Panc1 (cell line): ENCODE measurements at regions not wholly inside any gene's neighbourhood (a gene's known extent, or its start where the extent isn't known, plus 50 kb on each side); places are given as distances from the start of the nearest gene placed in this dataset.

Experiments
- ATAC-seq: fragments of 200-7000 bp; cut with Tn5 transposase; 2 replicates; pipeline ENCODE4 v1.9.1; 2020; ENCODE audit warnings: mild to moderate bottlenecking, moderate library complexity
- BruUV-seq: library from RNA; stranded (reverse); fragments of 400-500 nt; replicated peaks from 2 replicates; lab custom pipeline; 2021; lab: Mats Ljungman, UMichigan
- CTCF ChIA-PET: fragments of 300-600 bp; sonication (Branson Sonifier 250); formaldehyde crosslinking; loops from one replicate; lab custom pipeline; 2022; ENCODE audit warnings: antibody characterized with exemption; lab: Charles Lee
- POLR2A ChIA-PET: fragments of 300-600 bp; sonication (Branson Sonifier 250); formaldehyde crosslinking; loops from one replicate; lab custom pipeline; 2022; ENCODE audit warnings: antibody characterized with exemption; lab: Charles Lee
- DNase-seq: peaks from one replicate; pipeline ENCODE4 v3.0.0-alpha.2; 2010; ENCODE audit warnings: low read depth, low spot score
- H3K27ac ChIP-seq: 2 replicates; pipeline ENCODE4 v1.5.1; 2011; ENCODE audit warnings: mild to moderate bottlenecking, low read length, inconsistent platforms
- H3K27me3 ChIP-seq: fragments of 200-500 bp; sonication (Bioruptor generic); 2 replicates; pipeline ENCODE4 v1.6.0; 2014; ENCODE audit warnings: low read length, inconsistent platforms; ENCODE audit not compliant: control insufficient read depth, insufficient read depth
- H3K36me3 ChIP-seq: fragments of 200-500 bp; sonication (Bioruptor generic); 2 replicates; pipeline ENCODE4 v1.5.1; 2014; ENCODE audit warnings: inconsistent platforms, mild to moderate bottlenecking, low read length, moderate library complexity; ENCODE audit not compliant: control insufficient read depth, insufficient read depth
- H3K4me1 ChIP-seq: 2 replicates; pipeline ENCODE4 v1.5.1; 2011; ENCODE audit warnings: inconsistent platforms, mild to moderate bottlenecking, low read length, moderate library complexity; ENCODE audit not compliant: control insufficient read depth, insufficient read depth
- H3K4me3 ChIP-seq, 2 experiments: 2 replicates each; pipeline ENCODE4 v1.5.1; 2011 to 2012; ENCODE audit warnings: low read depth in 2 of 2, low read length in 2 of 2, mild to moderate bottlenecking in 2 of 2, inconsistent platforms in 1 of 2, moderate library complexity in 1 of 2
- H3K9me3 ChIP-seq: fragments of 200-500 bp; sonication (Bioruptor generic); 2 replicates; pipeline ENCODE4 v1.5.1; 2014; ENCODE audit warnings: low read depth, mild to moderate bottlenecking, inconsistent platforms, low read length, moderate library complexity; ENCODE audit not compliant: control insufficient read depth, insufficient read depth
- CTCF ChIP-seq: fragments of 450-650 bp; IDR thresholded peaks from 2 replicates; pipeline ENCODE4 v1.5.1; 2017; ENCODE audit warnings: mild to moderate bottlenecking
- POLR2AphosphoS5 ChIP-seq: IDR thresholded peaks from 2 replicates; pipeline ENCODE4 v1.6.1; 2012; ENCODE audit warnings: mild to moderate bottlenecking, low read depth, low read length, moderate library complexity
- SIN3A ChIP-seq: IDR thresholded peaks from 2 replicates; pipeline ENCODE4 v1.6.1; 2012; ENCODE audit warnings: low read depth, mild to moderate bottlenecking, low read length, moderate library complexity, borderline replicate concordance; ENCODE audit not compliant: insufficient read depth
- TCF7L2 ChIP-seq: IDR thresholded peaks from 2 replicates; pipeline ENCODE4 v1.6.1; 2011; ENCODE audit warnings: mild to moderate bottlenecking, low read depth, low read length, inconsistent platforms
- in situ Hi-C: cut with HindIII; loops from 2 replicates; pipeline ENCODE4 v1.10.0; 2016; ENCODE audit warnings: low sequenced_read_pairs, low pct_unique_long_range_greater_than_20kb
- intact Hi-C: fragments of 100-400 bp; cut with micrococcal nuclease; formaldehyde crosslinking; loops from one replicate; pipeline ENCODE4 v1.10.0; 2022; ENCODE audit not compliant: unreplicated experiment
- TF ChIP-seq, protein P1 (sequence below), 2 experiments: IDR thresholded peaks; 2 replicates each; pipeline ENCODE4 v1.6.1; 2011 to 2012; ENCODE audit warnings: low read depth in 2 of 2, control low read depth in 1 of 2, low read length in 1 of 2, mild to moderate bottlenecking in 1 of 2, moderate library complexity in 1 of 2; ENCODE audit not compliant: insufficient read depth in 1 of 2

DNA sequence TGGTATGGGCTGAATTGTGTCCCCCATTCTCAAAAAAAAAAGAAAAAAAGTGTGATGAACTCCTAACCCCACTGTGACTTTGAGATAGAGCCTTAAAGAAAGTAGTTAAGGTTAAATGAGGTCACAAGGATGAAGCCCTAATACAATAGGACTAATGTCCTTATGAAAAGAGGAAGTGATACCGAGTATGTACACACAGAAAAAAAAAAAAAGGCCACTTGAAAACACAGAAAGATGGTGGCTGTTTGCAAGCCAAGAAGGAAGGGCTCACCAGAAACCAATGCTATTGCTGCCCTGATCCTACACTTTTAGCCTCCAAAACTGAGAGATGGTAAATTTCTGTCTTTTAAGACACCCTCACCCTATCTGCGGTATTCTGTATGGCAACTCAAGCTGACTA, 955.6 kb downstream of the PCDH17 start:
- TF ChIP-seq TCF7L2 (no peak), POLR2AphosphoS5 (no peak), SIN3A (no peak), CTCF (no peak)
- TF ChIP-seq, protein P1, sequence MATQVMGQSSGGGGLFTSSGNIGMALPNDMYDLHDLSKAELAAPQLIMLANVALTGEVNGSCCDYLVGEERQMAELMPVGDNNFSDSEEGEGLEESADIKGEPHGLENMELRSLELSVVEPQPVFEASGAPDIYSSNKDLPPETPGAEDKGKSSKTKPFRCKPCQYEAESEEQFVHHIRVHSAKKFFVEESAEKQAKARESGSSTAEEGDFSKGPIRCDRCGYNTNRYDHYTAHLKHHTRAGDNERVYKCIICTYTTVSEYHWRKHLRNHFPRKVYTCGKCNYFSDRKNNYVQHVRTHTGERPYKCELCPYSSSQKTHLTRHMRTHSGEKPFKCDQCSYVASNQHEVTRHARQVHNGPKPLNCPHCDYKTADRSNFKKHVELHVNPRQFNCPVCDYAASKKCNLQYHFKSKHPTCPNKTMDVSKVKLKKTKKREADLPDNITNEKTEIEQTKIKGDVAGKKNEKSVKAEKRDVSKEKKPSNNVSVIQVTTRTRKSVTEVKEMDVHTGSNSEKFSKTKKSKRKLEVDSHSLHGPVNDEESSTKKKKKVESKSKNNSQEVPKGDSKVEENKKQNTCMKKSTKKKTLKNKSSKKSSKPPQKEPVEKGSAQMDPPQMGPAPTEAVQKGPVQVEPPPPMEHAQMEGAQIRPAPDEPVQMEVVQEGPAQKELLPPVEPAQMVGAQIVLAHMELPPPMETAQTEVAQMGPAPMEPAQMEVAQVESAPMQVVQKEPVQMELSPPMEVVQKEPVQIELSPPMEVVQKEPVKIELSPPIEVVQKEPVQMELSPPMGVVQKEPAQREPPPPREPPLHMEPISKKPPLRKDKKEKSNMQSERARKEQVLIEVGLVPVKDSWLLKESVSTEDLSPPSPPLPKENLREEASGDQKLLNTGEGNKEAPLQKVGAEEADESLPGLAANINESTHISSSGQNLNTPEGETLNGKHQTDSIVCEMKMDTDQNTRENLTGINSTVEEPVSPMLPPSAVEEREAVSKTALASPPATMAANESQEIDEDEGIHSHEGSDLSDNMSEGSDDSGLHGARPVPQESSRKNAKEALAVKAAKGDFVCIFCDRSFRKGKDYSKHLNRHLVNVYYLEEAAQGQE (IDR thresholded peaks at IDR 0.05; ENCODE audit: insufficient read depth in 1 of 2, low read depth in 2 of 2, low read length in 1 of 2): no peak
- Histone ChIP-seq H3K4me3 (no peak overlapping the region), H3K9me3 (no peaks in the 10 kb centered on the region), H3K4me1 (no peaks in the 10 kb centered on the region), H3K27ac (no peak overlapping the region), H3K36me3 (no peaks in the 10 kb centered on the region), H3K27me3 (no peaks in the 10 kb centered on the region)
- no peak for ATAC-seq
- DNase-seq: no peak
- intact Hi-C loops: no loop called here
- ChIA-PET CTCF (no interaction called here), POLR2A (no interaction called here)
- in situ Hi-C loops: no loop called here
- BruUV-seq: no TSS peak

- no peaks in the 10 kb centered on the region for H3K27me3 ChIP-seq
- no TSS peak for BruUV-seq
These were observed 960.5 kb downstream of the PCDH17 start for GRCh38 chr13:58592052-58592451.

GRCh38 chr13:58592786-58593185, 961.2 kb downstream of the PCDH17 start:
- ChIA-PET CTCF (no interaction called here), POLR2A (no interaction called here)
- H3K27ac ChIP-seq: no peak overlapping the region
- no peaks in the 10 kb centered on the region for H3K4me1 ChIP-seq
- ATAC-seq (no peak), DNase-seq (no peak)
- H3K9me3 ChIP-seq: no peaks in the 10 kb centered on the region
- intact Hi-C loops: no loop called here
- H3K36me3 ChIP-seq: no peaks in the 10 kb centered on the region
- in situ Hi-C loops: no loop called here
- H3K4me3 ChIP-seq: no peak overlapping the region
- H3K27me3 ChIP-seq: no peaks in the 10 kb centered on the region
- no TSS peak for BruUV-seq
- TF ChIP-seq, protein P1 (IDR thresholded peaks at IDR 0.05; ENCODE audit: insufficient read depth in 1 of 2, low read depth in 2 of 2, low read length in 1 of 2): no peak
- TF ChIP-seq TCF7L2 (no peak), POLR2AphosphoS5 (no peak), CTCF (no peak), SIN3A (no peak)

More at GRCh38 chr13:58592052-58592451, 960.5 kb downstream of the PCDH17 start:
- Histone ChIP-seq H3K9me3 (no peaks in the 10 kb centered on the region), H3K27ac (no peak overlapping the region), H3K4me1 (no peaks in the 10 kb centered on the region), H3K36me3 (no peaks in the 10 kb centered on the region), H3K4me3 (no peak overlapping the region)
- no peak for DNase-seq
- no peak for TF ChIP-seq POLR2AphosphoS5
- intact Hi-C loops: no loop called here
- CTCF ChIA-PET: no interaction called here
- POLR2A ChIA-PET: no interaction called here
- in situ Hi-C loops: no loop called here
- no peak for ATAC-seq
